ENCODE measurements at regions not wholly inside any gene's neighbourhood (a gene's known extent, or its start where the extent isn't known, plus 50 kb on each side); places are given as distances from the start of the nearest gene placed in this dataset.

- TF ChIP-seq, protein P1, sequence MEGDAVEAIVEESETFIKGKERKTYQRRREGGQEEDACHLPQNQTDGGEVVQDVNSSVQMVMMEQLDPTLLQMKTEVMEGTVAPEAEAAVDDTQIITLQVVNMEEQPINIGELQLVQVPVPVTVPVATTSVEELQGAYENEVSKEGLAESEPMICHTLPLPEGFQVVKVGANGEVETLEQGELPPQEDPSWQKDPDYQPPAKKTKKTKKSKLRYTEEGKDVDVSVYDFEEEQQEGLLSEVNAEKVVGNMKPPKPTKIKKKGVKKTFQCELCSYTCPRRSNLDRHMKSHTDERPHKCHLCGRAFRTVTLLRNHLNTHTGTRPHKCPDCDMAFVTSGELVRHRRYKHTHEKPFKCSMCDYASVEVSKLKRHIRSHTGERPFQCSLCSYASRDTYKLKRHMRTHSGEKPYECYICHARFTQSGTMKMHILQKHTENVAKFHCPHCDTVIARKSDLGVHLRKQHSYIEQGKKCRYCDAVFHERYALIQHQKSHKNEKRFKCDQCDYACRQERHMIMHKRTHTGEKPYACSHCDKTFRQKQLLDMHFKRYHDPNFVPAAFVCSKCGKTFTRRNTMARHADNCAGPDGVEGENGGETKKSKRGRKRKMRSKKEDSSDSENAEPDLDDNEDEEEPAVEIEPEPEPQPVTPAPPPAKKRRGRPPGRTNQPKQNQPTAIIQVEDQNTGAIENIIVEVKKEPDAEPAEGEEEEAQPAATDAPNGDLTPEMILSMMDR (IDR thresholded peaks at IDR 0.05): no peak
- no peak for TF ChIP-seq POLR2A (IDR thresholded peaks at IDR 0.05)
These were observed 326.3 kb upstream of the GRIA3 start for GRCh38 chrX:122857734-122858133.

Measured in prostate gland (tissue), 2 donors.